IMR-90 (cell line): ENCODE measurements at regions not wholly inside any gene's neighbourhood (a gene's known extent, or its start where the extent isn't known, plus 50 kb on each side); places are given as distances from the start of the nearest gene placed in this dataset.

Experiments
- ATAC-seq: fragments of 200-7000 bp; cut with Tn5 transposase; 2 replicates; pipeline ENCODE4 v1.9.1; 2020; ENCODE audit warnings: low read depth, mild to moderate bottlenecking, moderate library complexity
- BruUV-seq: library from RNA; stranded (reverse); fragments of 400-500 nt; replicated peaks from 2 replicates; lab custom pipeline; 2021; lab: Mats Ljungman, UMichigan
- CTCF ChIA-PET: fragments of 300-600 bp; formaldehyde crosslinking; extraction: SDS; loops from one replicate; lab custom pipeline; 2021; ENCODE audit warnings: antibody characterized with exemption; lab: Yijun Ruan, JAX
- POLR2A ChIA-PET: fragments of 300-600 bp; sonication (Branson Sonifier 250); formaldehyde crosslinking; loops from one replicate; lab custom pipeline; 2022; ENCODE audit warnings: antibody characterized with exemption; ENCODE audit not compliant: unreplicated experiment; lab: Charles Lee
- DNase-seq: peaks from one replicate; pipeline ENCODE4 v3.0.0; 2013
- H2AFZ ChIP-seq: replicated peaks from 2 replicates; pipeline ENCODE3; 2013; ENCODE audit warnings: low read length, mild to moderate bottlenecking; ENCODE audit not compliant: poor library complexity
- H2AK5ac ChIP-seq: 2 replicates; pipeline ENCODE4 v1.6.1; 2013; ENCODE audit warnings: low read depth, low read length, inconsistent platforms
- H2AK9ac ChIP-seq: replicated peaks from 2 replicates; pipeline ENCODE3; 2013; ENCODE audit warnings: mild to moderate bottlenecking, low read depth, low read length, moderate library complexity; ENCODE audit not compliant: poor library complexity
- H2BK120ac ChIP-seq: 2 replicates; pipeline ENCODE4 v1.6.1; 2013; ENCODE audit warnings: low read depth, low read length, inconsistent platforms
- H2BK15ac ChIP-seq: 3 replicates; pipeline ENCODE4 v1.6.1; 2013; ENCODE audit warnings: low read depth, low read length, inconsistent platforms
- H2BK20ac ChIP-seq: 2 replicates; pipeline ENCODE4 v1.6.1; 2013; ENCODE audit warnings: low read depth, mild to moderate bottlenecking, inconsistent platforms, low read length, moderate library complexity
- H2BK5ac ChIP-seq: 2 replicates; pipeline ENCODE4 v1.6.1; 2013; ENCODE audit warnings: mild to moderate bottlenecking, low read depth, low read length, inconsistent platforms; ENCODE audit not compliant: poor library complexity, severe bottlenecking
- H3K14ac ChIP-seq: replicated peaks from 2 replicates; pipeline ENCODE4 v1.6.1; 2013; ENCODE audit warnings: low read depth, low read length, inconsistent platforms
- H3K18ac ChIP-seq: 2 replicates; pipeline ENCODE4 v1.6.1; 2013; ENCODE audit warnings: low read depth, low read length, control low read depth
- H3K23ac ChIP-seq: 2 replicates; pipeline ENCODE4 v1.6.1; 2013; ENCODE audit warnings: low read depth, low read length, inconsistent platforms
- H3K27ac ChIP-seq: 2 replicates; pipeline ENCODE4 v1.5.1; 2013; ENCODE audit warnings: mild to moderate bottlenecking, control low read depth, low read length; ENCODE audit not compliant: insufficient read depth
- H3K27me3 ChIP-seq: 2 replicates; pipeline ENCODE4 v1.6.1; 2013; ENCODE audit warnings: low read length; ENCODE audit not compliant: control insufficient read depth, insufficient read depth
- H3K36me3 ChIP-seq: 2 replicates; pipeline ENCODE4 v1.6.1; 2013; ENCODE audit warnings: low read length, mixed read lengths; ENCODE audit not compliant: control insufficient read depth, insufficient read depth
- H3K4ac ChIP-seq: 2 replicates; pipeline ENCODE4 v1.6.1; 2013; ENCODE audit warnings: low read depth, low read length, inconsistent platforms
- H3K4me1 ChIP-seq: 2 replicates; pipeline ENCODE4 v1.6.1; 2013; ENCODE audit warnings: low read length, mixed read lengths; ENCODE audit not compliant: control insufficient read depth, insufficient read depth
- H3K4me2 ChIP-seq: 2 replicates; pipeline ENCODE4 v1.6.1; 2013; ENCODE audit warnings: low read depth, mild to moderate bottlenecking, control low read depth, low read length, moderate library complexity
- H3K4me3 ChIP-seq: 2 replicates; pipeline ENCODE4 v1.5.1; 2013; ENCODE audit warnings: low read depth, mild to moderate bottlenecking, control low read depth, low read length, moderate library complexity; ENCODE audit not compliant: insufficient read depth
- H3K56ac ChIP-seq: 2 replicates; pipeline ENCODE4 v1.6.1; 2013; ENCODE audit warnings: low read length, inconsistent platforms; ENCODE audit not compliant: insufficient read depth; ENCODE audit errors: extremely low read depth
- H3K79me1 ChIP-seq, 2 experiments: 2 replicates each; pipeline ENCODE4 v1.6.1; 2013; ENCODE audit warnings: low read length in 2 of 2, inconsistent platforms in 1 of 2, low read depth in 1 of 2
- H3K9ac ChIP-seq: 2 replicates; pipeline ENCODE4 v1.6.1; 2013; ENCODE audit warnings: low read depth, low read length, control low read depth
- H3K9me1 ChIP-seq: 2 replicates; pipeline ENCODE4 v1.6.1; 2013; ENCODE audit warnings: low read length, inconsistent platforms; ENCODE audit not compliant: insufficient read depth
- H3K9me3 ChIP-seq: 2 replicates; pipeline ENCODE4 v1.6.1; 2013; ENCODE audit warnings: low read length; ENCODE audit not compliant: control insufficient read depth, insufficient read depth
- H4K20me1 ChIP-seq: 2 replicates; pipeline ENCODE4 v1.6.1; 2013; ENCODE audit warnings: low read length, inconsistent platforms; ENCODE audit not compliant: insufficient read depth
- H4K5ac ChIP-seq: 2 replicates; pipeline ENCODE4 v1.6.1; 2013; ENCODE audit warnings: mild to moderate bottlenecking, low read depth, low read length, control low read depth
- H4K8ac ChIP-seq, 2 experiments: 2 replicates each; pipeline ENCODE4 v1.6.1; 2013; ENCODE audit warnings: low read depth in 2 of 2, low read length in 2 of 2, control low read depth in 1 of 2, inconsistent platforms in 1 of 2
- H4K91ac ChIP-seq: 2 replicates; pipeline ENCODE4 v1.6.1; 2013; ENCODE audit warnings: low read depth, low read length, inconsistent platforms; ENCODE audit not compliant: insufficient read depth
- BHLHE40 ChIP-seq: fragments of 150-350 bp; IDR thresholded peaks from 2 replicates; pipeline ENCODE4 v1.6.1; 2016; ENCODE audit warnings: mild to moderate bottlenecking, low read depth, low read length
- FOS ChIP-seq: fragments of 150-350 bp; IDR thresholded peaks from 2 replicates; pipeline ENCODE4 v1.6.1; 2016; ENCODE audit warnings: low read depth, low read length
- MAFK ChIP-seq: IDR thresholded peaks from 2 replicates; pipeline ENCODE4 v1.6.1; 2012; ENCODE audit warnings: low read depth, low read length, improper control_type of control experiment
- MAZ ChIP-seq: IDR thresholded peaks from 2 replicates; pipeline ENCODE4 v1.6.1; 2012; ENCODE audit warnings: low read depth, mild to moderate bottlenecking, low read length, improper control_type of control experiment, moderate library complexity, borderline replicate concordance
- POLR2A ChIP-seq: IDR thresholded peaks from 2 replicates; pipeline ENCODE4 v1.6.1; 2012; ENCODE audit warnings: mild to moderate bottlenecking, low read depth, low read length
- RAD21 ChIP-seq: IDR thresholded peaks from 2 replicates; pipeline ENCODE4 v1.6.1; 2012; ENCODE audit warnings: low read length, improper control_type of control experiment
- RCOR1 ChIP-seq: IDR thresholded peaks from 2 replicates; pipeline ENCODE4 v1.6.1; 2012; ENCODE audit warnings: mild to moderate bottlenecking, low read length, improper control_type of control experiment; ENCODE audit not compliant: insufficient replicate concordance
- WGBS, 2 experiments: methylation state at CpG; one replicate each; pipeline versions ENCODE4 v1.1.5 to v1.1.7; 2013; ENCODE audit warnings: missing lambda C conversion rate in 2 of 2; ENCODE audit not compliant: insufficient read length in 1 of 2; ENCODE audit errors: extremely low coverage in 2 of 2; 5-methylcytosine and 5-hydroxymethylcytosine counted together
- dilution Hi-C: fragments of 300-500 bp; cut with HindIII; formaldehyde crosslinking; loops from one replicate; pipeline ENCODE4 v1.14.3; 2018; ENCODE audit warnings: low sequenced_read_pairs; ENCODE audit not compliant: unreplicated experiment
- in situ Hi-C: fragments of 300-500 bp; cut with MboI; formaldehyde crosslinking; loops from 3 replicates; pipeline ENCODE4 v1.14.3; 2019; ENCODE audit warnings: low sequenced_read_pairs, inconsistent platforms, mixed read lengths
- intact Hi-C: fragments of 100-400 bp; cut with micrococcal nuclease; formaldehyde crosslinking; loops from 2 replicates; pipeline ENCODE4 v1.10.0; 2022
- TF ChIP-seq, protein P1 (sequence below): conservative IDR thresholded peaks from 2 replicates; pipeline ENCODE4 v1.5.1; 2012; ENCODE audit warnings: mild to moderate bottlenecking, low read depth, low read length, improper control_type of control experiment
- TF ChIP-seq, protein P2 (sequence below): fragments of 150-350 bp; IDR thresholded peaks from 2 replicates; pipeline ENCODE4 v1.6.1; 2017; ENCODE audit warnings: mild to moderate bottlenecking, antibody characterized with exemption, low read length, low read depth

DNA sequence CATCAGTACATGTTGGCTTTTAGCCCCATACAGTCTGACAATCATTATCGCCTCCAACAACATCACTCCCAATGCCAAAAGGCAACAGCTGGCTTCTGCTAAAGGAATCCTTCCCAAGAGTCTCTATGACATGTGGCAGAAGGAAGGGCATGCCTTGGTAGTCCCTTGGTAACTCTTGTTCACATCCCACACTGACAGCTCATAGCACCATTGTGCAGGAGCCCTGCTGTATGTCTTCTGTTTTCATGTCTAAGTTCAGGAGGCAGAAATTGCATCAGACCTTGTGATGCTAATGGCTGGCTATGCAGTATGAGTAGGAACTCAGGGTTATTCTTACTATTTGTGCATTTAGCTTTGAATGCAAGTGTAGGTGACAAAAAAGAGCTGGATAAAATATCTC, 392.1 kb downstream of the PTH2R start:
- no peak overlapping the region for H2AK5ac ChIP-seq
- dilution Hi-C loops: no loop called here

More for the DNA sequence above, 392.1 kb downstream of the PTH2R start:
- Histone ChIP-seq H3K36me3 (no peaks in the 10 kb centered on the region), H2BK20ac (no peak overlapping the region), H3K9me3 (peaks cover 7% of the 10 kb centered on the region), H2AK9ac (no peak overlapping the region), H3K4me3 (no peak overlapping the region), H4K8ac (no peak overlapping the region), H3K56ac (no peak overlapping the region), H3K27me3 (no peaks in the 10 kb centered on the region), H3K9me1 (no peaks in the 10 kb centered on the region), H2BK120ac (no peak overlapping the region), H3K9ac (no peak overlapping the region), H3K14ac (no peak overlapping the region), H4K20me1 (no peaks in the 10 kb centered on the region), H3K4me2 (no peak overlapping the region), H3K79me1 (no peaks in the 10 kb centered on the region), H2AFZ (no peak overlapping the region), H3K23ac (no peak overlapping the region), H2BK5ac (no peak overlapping the region), H3K27ac (no peak overlapping the region), H2BK15ac (no peak overlapping the region), H3K18ac (no peak overlapping the region), H3K4me1 (no peaks in the 10 kb centered on the region), H4K91ac (no peak overlapping the region), H4K5ac (no peak overlapping the region), H3K4ac (no peak overlapping the region)
- POLR2A ChIA-PET: no interaction called here
- in situ Hi-C loops: no loop called here
- BruUV-seq: no TSS peak
- ATAC-seq (no peak), DNase-seq (no peak)
- no CpG with 5 or more reads among the region's 1 CpG for WGBS, 2 experiments
- CTCF ChIA-PET: interaction anchor here (0.6 kb wide), 1 partner anchor 32 kb away, joined by 3 read pairs; no protein-coding TSS in a partner anchor
- intact Hi-C loops: no loop called here
- TF ChIP-seq RCOR1: no peak
- no peak for TF ChIP-seq MAZ
- TF ChIP-seq, protein P1, sequence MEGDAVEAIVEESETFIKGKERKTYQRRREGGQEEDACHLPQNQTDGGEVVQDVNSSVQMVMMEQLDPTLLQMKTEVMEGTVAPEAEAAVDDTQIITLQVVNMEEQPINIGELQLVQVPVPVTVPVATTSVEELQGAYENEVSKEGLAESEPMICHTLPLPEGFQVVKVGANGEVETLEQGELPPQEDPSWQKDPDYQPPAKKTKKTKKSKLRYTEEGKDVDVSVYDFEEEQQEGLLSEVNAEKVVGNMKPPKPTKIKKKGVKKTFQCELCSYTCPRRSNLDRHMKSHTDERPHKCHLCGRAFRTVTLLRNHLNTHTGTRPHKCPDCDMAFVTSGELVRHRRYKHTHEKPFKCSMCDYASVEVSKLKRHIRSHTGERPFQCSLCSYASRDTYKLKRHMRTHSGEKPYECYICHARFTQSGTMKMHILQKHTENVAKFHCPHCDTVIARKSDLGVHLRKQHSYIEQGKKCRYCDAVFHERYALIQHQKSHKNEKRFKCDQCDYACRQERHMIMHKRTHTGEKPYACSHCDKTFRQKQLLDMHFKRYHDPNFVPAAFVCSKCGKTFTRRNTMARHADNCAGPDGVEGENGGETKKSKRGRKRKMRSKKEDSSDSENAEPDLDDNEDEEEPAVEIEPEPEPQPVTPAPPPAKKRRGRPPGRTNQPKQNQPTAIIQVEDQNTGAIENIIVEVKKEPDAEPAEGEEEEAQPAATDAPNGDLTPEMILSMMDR: no peak
- TF ChIP-seq MAFK: no peak
- no peak for TF ChIP-seq RAD21
- TF ChIP-seq POLR2A: no peak
- no peak for TF ChIP-seq FOS
- no peak for TF ChIP-seq BHLHE40
- TF ChIP-seq, protein P2, sequence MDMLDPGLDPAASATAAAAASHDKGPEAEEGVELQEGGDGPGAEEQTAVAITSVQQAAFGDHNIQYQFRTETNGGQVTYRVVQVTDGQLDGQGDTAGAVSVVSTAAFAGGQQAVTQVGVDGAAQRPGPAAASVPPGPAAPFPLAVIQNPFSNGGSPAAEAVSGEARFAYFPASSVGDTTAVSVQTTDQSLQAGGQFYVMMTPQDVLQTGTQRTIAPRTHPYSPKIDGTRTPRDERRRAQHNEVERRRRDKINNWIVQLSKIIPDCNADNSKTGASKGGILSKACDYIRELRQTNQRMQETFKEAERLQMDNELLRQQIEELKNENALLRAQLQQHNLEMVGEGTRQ: no peak
